ENCODE measurements at regions not wholly inside any gene's neighbourhood (a gene's known extent, or its start where the extent isn't known, plus 50 kb on each side); places are given as distances from the start of the nearest gene placed in this dataset.

DNA sequence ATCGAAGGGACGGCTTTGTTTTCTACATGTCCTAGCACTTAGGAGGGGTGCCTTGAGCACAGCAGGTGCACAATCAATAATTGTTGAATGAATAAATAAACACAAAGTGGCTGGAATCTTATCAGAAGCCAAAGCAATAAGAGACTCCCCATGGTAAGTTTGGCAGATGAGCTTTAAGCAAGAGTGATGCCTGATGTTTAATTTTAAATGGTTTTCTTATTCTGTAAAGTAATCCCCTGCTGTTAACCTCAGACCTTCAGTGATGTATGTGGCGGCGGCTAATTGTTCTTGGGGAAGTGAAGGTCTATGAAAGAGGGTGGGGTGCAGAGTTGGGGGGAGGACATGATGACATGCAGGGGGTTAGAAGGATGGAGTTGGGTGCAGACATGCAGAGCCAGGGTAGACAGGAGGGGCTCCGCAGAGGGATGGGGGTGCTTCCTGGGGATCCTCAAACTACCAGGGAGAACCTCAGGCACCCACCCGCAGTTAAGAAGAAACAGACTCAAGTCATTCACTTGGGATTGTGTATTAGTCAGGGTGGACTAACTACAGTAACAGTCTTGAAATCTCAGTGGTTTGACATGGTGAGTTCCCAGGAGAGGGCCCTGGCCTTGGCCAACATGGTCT, 65.7 kb upstream of the SHB start:
- DNase-seq (ENCODE audit: low read depth) = no peak
- no peak overlapping the region for H3K4me3 ChIP-seq (ENCODE audit: low read depth, low read length)
- no peak for TF ChIP-seq CTCF (IDR thresholded peaks at IDR 0.05; ENCODE audit: insufficient read depth, low read depth, low read length, missing control alignments)

DNA sequence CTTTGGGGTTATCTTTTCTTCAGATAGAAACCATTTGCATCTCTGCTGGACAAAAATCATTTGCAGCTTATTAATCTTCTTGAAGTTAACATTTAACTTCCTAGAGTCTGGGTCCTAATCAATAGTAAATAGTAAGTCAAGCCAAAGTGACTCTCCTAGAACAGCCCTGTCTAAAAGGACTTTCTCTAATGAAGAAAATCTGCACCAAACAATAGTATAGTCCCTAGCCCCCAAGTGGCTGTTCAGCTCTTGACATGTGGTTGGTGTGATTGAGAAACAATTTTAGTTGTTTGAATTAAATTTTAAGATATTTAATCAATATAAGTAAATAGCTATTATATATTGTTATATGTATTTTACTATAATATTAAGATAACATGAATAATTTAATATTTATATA, 64.6 kb upstream of the SHB start:
- DNase-seq (ENCODE audit: low read depth) = no peak
- no peak for TF ChIP-seq CTCF (IDR thresholded peaks at IDR 0.05; ENCODE audit: insufficient read depth, low read depth, low read length, missing control alignments)
- no peak overlapping the region for H3K4me3 ChIP-seq (ENCODE audit: low read depth, low read length)

DNA sequence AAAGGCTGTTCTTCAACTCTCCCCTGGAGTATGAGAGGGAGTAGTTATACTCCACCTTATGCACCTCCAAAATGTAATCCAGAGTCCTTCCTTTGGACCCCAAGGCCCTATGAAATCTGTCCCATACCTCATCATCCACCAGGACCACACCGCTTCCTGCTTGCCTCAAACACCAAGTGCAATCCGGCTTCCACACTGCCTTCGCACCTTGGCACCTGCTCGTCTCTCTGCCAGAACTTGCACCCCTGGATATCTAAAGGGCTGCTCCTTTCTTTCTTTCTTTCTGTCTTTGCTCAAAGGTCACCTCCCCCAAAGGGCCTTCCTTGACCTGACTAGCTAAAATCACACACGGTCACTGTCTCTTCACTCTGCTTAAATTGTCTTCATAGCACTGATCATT, 63.9 kb upstream of the SHB start:
- no peak for TF ChIP-seq CTCF (IDR thresholded peaks at IDR 0.05; ENCODE audit: insufficient read depth, low read depth, low read length, missing control alignments)
- no peak for DNase-seq (ENCODE audit: low read depth)
- no peak overlapping the region for H3K4me3 ChIP-seq (ENCODE audit: low read depth, low read length)

DNA sequence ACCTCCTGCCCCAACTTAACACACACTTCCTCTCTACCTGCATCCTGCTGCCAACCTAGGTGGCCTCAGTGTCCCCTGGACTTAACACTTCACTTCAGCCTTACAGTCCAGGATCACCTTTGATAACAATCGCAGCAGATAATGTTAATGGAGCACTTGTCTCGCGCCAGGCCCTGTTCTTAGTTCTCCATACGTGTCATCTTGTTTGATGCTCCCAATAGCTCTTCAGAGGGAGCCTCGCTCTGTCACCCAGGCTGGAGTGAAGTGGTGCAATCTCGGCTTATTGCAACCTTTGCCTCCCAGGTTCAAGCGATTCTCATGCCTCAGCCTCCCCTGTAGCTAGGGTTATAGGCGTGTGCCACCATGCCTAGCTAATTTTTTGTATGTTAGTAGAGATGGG, 62.7 kb upstream of the SHB start:
- H3K4me3 ChIP-seq (ENCODE audit: low read depth, low read length) = no peak overlapping the region
- no peak for TF ChIP-seq CTCF (IDR thresholded peaks at IDR 0.05; ENCODE audit: insufficient read depth, low read depth, low read length, missing control alignments)
- no peak for DNase-seq (ENCODE audit: low read depth)

- no peak overlapping the region for H3K4me3 ChIP-seq (ENCODE audit: low read depth, low read length)
- DNase-seq (ENCODE audit: low read depth) = no peak
- no peak for TF ChIP-seq CTCF (IDR thresholded peaks at IDR 0.05; ENCODE audit: insufficient read depth, low read depth, low read length, missing control alignments)
These were observed 61.7 kb upstream of the SHB start for GRCh38 chr9:38130724-38131123.

GRCh38 chr9:38129366-38129765, 60.3 kb upstream of the SHB start:
- H3K4me3 ChIP-seq (ENCODE audit: low read depth, low read length) = no peak overlapping the region
- TF ChIP-seq CTCF (IDR thresholded peaks at IDR 0.05; ENCODE audit: insufficient read depth, low read depth, low read length, missing control alignments) = no peak
- no peak for DNase-seq (ENCODE audit: low read depth)

DNA sequence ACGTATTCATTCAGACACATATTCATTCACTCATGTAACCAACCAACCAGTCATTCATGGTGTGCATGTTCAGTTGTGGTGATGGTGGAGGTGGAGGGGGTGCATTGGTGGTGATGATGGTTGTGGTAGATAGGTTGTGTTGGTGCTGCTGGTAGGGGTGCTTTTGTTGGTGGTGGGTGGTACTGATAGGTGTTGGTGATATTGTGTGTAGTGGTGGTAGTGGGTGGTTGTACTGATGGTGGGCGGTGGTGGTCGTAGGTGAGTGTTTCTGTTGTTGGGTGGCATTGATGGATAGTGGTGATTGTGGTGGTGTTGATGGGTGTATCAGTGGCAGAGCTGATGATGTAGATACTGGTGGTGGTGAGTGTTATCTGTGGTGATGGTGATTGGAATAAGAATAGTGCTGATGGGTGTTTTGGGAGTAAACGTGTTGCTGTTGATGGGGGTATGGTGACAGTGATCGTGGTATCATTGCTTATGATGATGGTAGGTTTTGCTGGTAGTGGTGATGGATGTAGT, 59.8 kb upstream of the SHB start:
- no peak for TF ChIP-seq CTCF (IDR thresholded peaks at IDR 0.05; ENCODE audit: insufficient read depth, low read depth, low read length, missing control alignments)
- no peak for DNase-seq (ENCODE audit: low read depth)
- no peak overlapping the region for H3K4me3 ChIP-seq (ENCODE audit: low read depth, low read length)
